NCI-H526 treated with DMSO at 0.1 percent for 48 hours (cell line): ENCODE measurements at regions not wholly inside any gene's neighbourhood (a gene's known extent, or its start where the extent isn't known, plus 50 kb on each side); places are given as distances from the start of the nearest gene placed in this dataset.
"Not testable (repeated sequence)": the region's sequence is repeated elsewhere in the genome, so short reads cannot be mapped to it uniquely, and the experiment has no call there.

Experiments used
- DNase-seq: peaks from one replicate; lab custom pipeline; 2025; lab: John Stamatoyannopoulos, UW

- no peak for DNase-seq
Measured at GRCh38 chr6:141780296-141780695, 352.4 kb upstream of the GJE1 start.

GRCh38 chr6:141764388-141764787 is 368.3 kb upstream of the GJE1 start:
- no peak for DNase-seq

GRCh38 chr6:141758430-141758829 is 374.3 kb upstream of the GJE1 start:
- DNase-seq: no peak

GRCh38 chr6:141753180-141753579 is 379.5 kb upstream of the GJE1 start:
- DNase-seq: no peak

- DNase-seq: no peak
Measured at GRCh38 chr6:141752677-141753076, 380.0 kb upstream of the GJE1 start.

- DNase-seq: not testable (repeated sequence)
Measured at GRCh38 chr6:141746324-141746723, 386.4 kb upstream of the GJE1 start.

GRCh38 chr6:141744971-141745370 is 387.8 kb upstream of the GJE1 start:
- no peak for DNase-seq

GRCh38 chr6:141744194-141744925 is 388.4 kb upstream of the GJE1 start:
- DNase-seq: no peak

GRCh38 chr6:141736104-141736503 is 396.6 kb upstream of the GJE1 start:
- DNase-seq: no peak

GRCh38 chr6:141735126-141735525 is 397.6 kb upstream of the GJE1 start:
- DNase-seq: no peak

- no peak for DNase-seq
Measured at GRCh38 chr6:141734071-141734840, 398.5 kb upstream of the GJE1 start.

- no peak for DNase-seq
Measured at GRCh38 chr6:141729146-141729545, 403.6 kb upstream of the GJE1 start.

- no peak for DNase-seq
Measured at GRCh38 chr6:141728330-141728729, 404.4 kb upstream of the GJE1 start.

- no peak for DNase-seq
Measured at GRCh38 chr6:141726248-141726647, 406.5 kb upstream of the GJE1 start.

- DNase-seq: no peak
Measured at GRCh38 chr6:141724731-141725130, 408.0 kb upstream of the GJE1 start.

GRCh38 chr6:141719476-141719875 is 413.2 kb upstream of the GJE1 start:
- DNase-seq: no peak

GRCh38 chr6:141705431-141705830 is 427.3 kb upstream of the GJE1 start:
- no peak for DNase-seq

- DNase-seq: no peak
Measured at GRCh38 chr6:141704151-141704550, 428.6 kb upstream of the GJE1 start.

- DNase-seq: no peak
Measured at GRCh38 chr6:141701732-141702131, 431.0 kb upstream of the GJE1 start.

GRCh38 chr6:141700819-141701218 is 431.9 kb upstream of the GJE1 start:
- DNase-seq: no peak

GRCh38 chr6:141688916-141689315 is 443.8 kb upstream of the GJE1 start:
- no peak for DNase-seq

GRCh38 chr6:141685416-141685815 is 447.3 kb upstream of the GJE1 start:
- DNase-seq: no peak

GRCh38 chr6:141682391-141682790 is 450.3 kb upstream of the GJE1 start:
- no peak for DNase-seq
